ENCODE measurements at regions not wholly inside any gene's neighbourhood (a gene's known extent, or its start where the extent isn't known, plus 50 kb on each side); places are given as distances from the start of the nearest gene placed in this dataset.
"Not testable (repeated sequence)": the region's sequence is repeated elsewhere in the genome, so short reads cannot be mapped to it uniquely, and the experiment has no call there.

DNA sequence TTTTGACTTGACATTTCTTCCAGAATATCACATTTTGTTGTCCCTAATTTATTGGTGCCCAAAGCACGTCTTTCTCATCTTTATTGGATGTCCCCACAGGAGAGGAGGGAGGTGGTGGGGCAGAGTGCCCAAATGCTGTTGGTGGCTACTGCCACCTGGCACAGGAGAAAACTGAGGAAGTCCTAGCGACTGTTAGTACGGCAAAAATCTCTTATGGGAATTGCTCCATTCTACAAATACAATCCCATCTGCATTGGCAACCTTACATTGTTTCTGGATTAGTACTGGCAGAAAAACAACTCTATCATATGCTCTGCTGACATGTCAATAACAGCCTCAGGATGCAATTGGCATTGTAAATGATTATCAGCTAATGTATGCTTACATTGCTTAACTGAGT, 235.4 kb upstream of the IRAK1BP1 start:
- no peak for DNase-seq (ENCODE audit: extremely low spot score)
- TF ChIP-seq, protein P1, sequence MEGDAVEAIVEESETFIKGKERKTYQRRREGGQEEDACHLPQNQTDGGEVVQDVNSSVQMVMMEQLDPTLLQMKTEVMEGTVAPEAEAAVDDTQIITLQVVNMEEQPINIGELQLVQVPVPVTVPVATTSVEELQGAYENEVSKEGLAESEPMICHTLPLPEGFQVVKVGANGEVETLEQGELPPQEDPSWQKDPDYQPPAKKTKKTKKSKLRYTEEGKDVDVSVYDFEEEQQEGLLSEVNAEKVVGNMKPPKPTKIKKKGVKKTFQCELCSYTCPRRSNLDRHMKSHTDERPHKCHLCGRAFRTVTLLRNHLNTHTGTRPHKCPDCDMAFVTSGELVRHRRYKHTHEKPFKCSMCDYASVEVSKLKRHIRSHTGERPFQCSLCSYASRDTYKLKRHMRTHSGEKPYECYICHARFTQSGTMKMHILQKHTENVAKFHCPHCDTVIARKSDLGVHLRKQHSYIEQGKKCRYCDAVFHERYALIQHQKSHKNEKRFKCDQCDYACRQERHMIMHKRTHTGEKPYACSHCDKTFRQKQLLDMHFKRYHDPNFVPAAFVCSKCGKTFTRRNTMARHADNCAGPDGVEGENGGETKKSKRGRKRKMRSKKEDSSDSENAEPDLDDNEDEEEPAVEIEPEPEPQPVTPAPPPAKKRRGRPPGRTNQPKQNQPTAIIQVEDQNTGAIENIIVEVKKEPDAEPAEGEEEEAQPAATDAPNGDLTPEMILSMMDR (IDR thresholded peaks at IDR 0.05; ENCODE audit: control extremely low read depth, extremely low read depth, low read depth, missing control alignments) = no peak
- CTCF ChIA-PET = no interaction called here
- POLR2A ChIA-PET = no interaction called here

DNA sequence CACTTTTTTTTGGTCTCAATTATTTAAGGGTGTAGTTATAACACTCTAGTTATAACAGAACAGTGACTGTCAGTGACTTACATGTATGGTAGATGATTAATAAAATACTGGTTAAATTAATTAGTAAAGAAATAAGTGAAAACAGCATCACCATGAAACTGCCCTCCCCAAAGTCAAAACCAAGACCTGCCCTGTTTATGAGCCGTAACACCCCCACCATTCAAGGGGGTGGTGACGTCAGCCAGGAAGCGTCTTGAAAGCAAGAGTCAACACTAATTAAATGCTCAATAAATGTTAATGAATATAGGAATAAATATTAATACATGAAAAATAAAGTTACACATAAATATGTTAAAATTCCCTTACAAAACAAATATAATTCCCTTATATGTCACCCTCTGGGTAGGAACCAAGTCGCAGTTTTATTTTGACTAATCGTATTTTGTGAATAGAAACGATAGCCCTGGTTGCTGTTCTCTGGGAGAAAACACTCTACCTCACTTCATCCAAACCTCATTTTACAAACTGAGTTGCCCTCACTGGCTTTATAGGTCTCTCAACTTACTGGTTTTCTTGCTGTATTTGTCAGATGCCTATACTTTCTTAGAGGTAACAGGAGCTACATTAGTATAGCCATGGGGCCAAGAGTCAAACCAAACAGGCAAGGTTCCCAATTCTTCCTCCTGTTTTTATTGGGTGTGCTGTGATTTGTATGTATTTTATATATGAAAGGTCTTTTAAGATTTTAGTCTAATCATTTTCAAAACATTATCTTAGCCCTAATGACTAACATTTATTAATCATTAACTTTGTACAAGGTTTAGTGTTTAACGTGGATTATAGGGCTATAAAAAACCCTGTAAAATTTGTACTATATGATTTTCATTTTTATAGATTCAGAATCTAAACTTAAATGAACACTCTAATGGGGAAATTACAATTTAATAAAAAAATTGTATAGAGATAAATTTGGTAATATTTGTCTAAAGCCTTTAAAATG, 227.9 kb upstream of the IRAK1BP1 start:
- POLR2A ChIA-PET = no interaction called here

DNA sequence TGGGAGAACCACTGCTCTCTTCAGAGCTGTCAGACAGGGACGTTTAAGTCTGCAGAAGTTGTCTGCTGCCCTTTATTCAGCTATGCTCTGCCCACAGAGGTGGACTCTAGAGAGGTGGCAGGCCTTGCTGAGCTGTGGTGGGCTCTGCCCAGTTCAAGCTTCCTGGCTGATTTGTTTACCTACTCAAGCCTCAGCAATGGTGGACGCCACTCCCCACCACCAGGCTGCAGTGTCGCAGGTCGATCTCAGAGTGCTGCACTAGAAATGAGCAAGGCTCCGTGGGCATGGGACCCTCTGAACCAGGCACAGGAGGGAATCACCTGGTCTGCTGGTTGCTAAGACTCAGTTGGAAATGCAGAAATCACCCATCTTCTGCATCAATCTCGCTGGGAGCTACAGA, 223.4 kb upstream of the IRAK1BP1 start:
- POLR2A ChIA-PET; CTCF ChIA-PET; DNase-seq (ENCODE audit: extremely low spot score): not testable (repeated sequence)

More for the DNA sequence above, 227.9 kb upstream of the IRAK1BP1 start:
- CTCF ChIA-PET = no interaction called here
- TF ChIP-seq, protein P1 (IDR thresholded peaks at IDR 0.05; ENCODE audit: control extremely low read depth, extremely low read depth, low read depth, missing control alignments) = no peak
- no peak for DNase-seq (ENCODE audit: extremely low spot score)

DNA sequence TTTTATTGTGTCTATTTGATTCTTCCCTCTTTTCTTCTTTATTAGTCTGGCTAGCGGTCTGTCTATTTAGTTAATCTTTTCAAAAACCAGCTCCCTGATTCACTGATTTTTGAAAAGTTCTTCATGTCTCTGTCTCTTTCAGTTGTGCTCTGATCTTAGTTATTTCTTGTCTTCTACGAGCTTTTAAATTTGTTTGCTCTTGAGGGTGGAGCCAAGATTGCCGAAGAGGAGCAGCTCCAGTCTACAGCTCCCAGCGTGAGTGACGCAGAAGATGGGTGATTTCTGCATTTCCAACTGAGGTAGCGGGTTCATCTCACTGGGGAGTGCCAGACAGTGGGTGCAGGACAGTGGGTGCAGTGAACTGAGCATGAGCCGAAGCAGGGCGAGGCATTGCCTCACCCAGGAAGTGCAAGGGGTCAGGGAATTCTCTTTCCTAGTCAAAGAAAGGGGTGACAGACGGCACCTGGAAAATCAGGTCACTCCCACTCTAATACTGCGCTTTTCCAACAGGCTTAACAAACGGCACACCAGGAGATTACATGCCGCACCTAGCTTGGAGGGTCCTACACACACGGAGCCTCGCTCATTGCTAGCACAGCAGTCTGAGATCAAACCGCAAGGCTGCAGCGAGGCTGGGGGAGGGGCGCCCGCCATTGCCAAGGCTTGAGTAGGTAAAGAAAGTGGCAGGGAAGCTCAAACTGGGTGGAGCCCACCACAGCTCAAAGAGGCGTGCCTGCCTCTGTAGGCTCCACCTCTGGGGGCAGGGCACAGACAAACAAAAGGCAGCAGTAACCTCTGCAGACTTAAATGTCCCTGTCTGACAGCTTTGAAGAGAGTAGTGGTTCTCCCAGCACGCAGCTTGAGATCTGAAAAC, 220.6 kb upstream of the IRAK1BP1 start:
- CTCF ChIA-PET; POLR2A ChIA-PET; DNase-seq (ENCODE audit: extremely low spot score): not testable (repeated sequence)

DNA sequence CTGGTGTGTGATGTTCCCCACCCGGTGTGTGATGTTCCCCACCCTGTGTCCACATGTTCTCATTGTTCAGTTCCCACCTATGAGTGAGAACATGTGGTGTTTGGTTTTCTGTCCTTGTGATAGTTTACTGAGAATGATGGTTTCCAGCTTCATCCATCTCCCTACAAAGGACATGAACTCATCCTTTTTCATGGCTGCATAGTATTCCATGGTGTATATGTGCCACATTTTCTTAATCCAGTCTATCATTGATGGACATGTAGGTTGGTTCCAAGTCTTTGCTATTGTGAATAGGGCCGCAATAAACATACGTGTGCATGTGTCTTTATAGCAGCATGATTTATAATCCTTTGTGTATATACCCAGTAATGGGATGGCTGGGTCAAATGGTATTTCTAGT, 201.5 kb upstream of the IRAK1BP1 start:
- DNase-seq (ENCODE audit: extremely low spot score); CTCF ChIA-PET; POLR2A ChIA-PET: not testable (repeated sequence)

DNA sequence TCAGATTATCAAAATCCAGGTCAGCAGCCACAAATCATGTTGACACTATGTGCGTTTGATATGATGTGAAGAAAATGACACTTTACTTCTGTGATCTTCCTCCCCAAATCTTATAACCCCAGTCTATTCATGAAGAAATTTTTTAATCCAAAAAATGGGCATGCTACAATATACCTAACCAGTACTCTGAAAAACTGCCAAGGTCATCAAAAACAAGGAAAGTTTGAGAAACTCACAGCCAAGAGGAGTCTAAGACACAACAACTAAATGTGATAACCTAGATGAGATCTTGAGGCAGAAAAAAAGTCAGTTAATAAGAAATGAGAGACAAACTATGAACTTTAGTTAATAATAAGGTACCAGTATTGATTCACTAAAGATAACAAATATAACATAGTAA, 200.6 kb upstream of the IRAK1BP1 start:
- no peak for DNase-seq (ENCODE audit: extremely low spot score)
- TF ChIP-seq, protein P1 (IDR thresholded peaks at IDR 0.05; ENCODE audit: control extremely low read depth, extremely low read depth, low read depth, missing control alignments) = no peak
- ChIA-PET CTCF (no interaction called here), POLR2A (no interaction called here)

DNA sequence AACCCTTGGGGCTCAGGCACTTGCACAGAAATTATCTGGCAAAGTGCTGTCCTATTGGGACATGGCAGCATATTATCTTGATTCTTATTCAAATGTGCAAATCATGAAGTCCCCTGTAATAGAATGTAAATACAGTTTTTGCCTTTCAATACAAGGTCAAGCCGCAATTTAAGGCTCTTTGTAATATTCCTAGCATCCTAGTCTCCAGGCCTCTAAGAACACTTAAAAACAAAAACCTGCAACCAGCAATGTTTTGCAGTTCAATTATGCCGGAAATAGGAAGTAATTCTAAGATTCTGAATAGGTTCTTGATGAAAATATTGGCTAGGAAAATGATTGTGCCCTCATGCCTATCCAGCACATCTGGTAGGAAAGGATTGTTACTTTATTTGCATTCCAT, 197.2 kb upstream of the IRAK1BP1 start:
- ChIA-PET CTCF (no interaction called here), POLR2A (no interaction called here)
- no peak for DNase-seq (ENCODE audit: extremely low spot score)
- TF ChIP-seq, protein P1 (IDR thresholded peaks at IDR 0.05; ENCODE audit: control extremely low read depth, extremely low read depth, low read depth, missing control alignments) = no peak

DNA sequence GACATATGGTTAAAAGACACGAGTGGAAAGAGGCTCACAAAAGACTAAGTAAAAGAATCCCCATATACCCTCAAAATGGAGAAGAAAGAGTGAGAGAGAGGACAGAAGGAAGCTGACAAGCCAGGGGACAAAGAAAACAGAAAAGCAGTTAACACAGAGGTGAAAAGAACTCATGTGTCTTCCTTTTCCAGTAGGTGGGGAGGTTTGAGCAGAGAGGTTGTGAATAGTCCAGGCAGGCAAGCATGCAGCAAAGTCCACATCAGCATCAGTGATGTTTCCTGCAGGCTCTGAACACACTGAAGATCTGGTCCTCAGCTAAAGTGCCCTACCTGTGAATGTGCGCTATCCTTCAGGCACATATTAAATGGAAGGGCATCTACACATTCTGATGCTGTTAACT, 196.5 kb upstream of the IRAK1BP1 start:
- POLR2A ChIA-PET = no interaction called here
- TF ChIP-seq, protein P1 (IDR thresholded peaks at IDR 0.05; ENCODE audit: control extremely low read depth, extremely low read depth, low read depth, missing control alignments) = no peak
- CTCF ChIA-PET = no interaction called here
- DNase-seq (ENCODE audit: extremely low spot score) = no peak

DNA sequence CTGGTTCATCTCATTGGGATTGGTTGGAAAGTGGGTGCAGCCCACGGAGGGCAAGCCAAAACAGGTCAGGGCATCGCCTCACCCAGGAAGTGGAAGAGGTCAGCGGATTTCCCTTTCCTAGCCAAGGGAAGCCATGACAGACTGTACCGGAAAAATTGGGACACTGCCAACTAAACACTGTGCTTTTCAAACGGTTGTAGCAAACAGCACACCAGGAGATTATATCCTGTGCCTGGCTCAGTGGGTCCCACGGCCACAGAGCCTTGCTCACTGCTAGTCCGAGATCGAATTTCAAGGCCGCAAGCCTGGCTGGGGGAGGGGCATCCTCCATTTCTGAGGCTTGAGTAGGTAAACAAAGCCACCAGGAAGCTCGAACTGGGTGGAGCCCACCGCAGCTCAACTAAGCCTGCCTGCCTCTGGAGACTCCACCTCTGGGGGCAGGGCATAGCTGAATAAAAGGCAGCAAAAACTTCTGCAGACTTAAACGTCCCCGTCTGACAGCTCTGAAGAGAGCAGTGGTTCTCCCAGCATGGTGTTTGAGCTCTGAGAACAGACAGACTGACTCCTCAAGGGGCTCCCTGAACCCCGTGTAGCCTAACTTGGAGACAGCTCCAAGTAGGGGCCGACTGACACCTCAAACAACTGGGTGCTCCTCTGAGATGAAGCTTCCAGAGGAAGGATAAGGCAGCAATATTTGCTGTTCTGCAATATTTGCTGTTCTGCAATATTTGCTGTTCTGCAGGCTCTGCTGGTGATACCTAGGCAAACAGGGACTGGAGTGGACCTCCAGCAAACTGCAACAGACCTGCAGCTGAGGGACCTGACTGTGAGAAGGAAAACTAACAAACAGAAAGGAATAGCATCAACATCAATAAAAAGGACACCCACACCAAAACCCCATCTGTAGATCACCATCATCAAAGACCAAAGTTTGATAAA, 191.0 kb upstream of the IRAK1BP1 start:
- DNase-seq (ENCODE audit: extremely low spot score); POLR2A ChIA-PET: not testable (repeated sequence)
- CTCF ChIA-PET = interaction anchor here (1.3 to 1.4 kb wide), 2 partner anchors 9 to 12 kb away, joined by 3 read pairs; no protein-coding TSS in a partner anchor
